DND-41 (cell line): ENCODE measurements at regions not wholly inside any gene's neighbourhood (a gene's known extent, or its start where the extent isn't known, plus 50 kb on each side); places are given as distances from the start of the nearest gene placed in this dataset.

Experiments used
- CTCF ChIP-seq: IDR thresholded peaks from 2 replicates; pipeline ENCODE4 v1.5.1; 2012; ENCODE audit warnings: borderline replicate concordance, low read length, moderate library complexity, mild to moderate bottlenecking; ENCODE audit not compliant: poor library complexity, severe bottlenecking; ENCODE audit errors: extremely low read depth
- EZH2 ChIP-seq: IDR thresholded peaks from 3 replicates; pipeline ENCODE4 v1.6.1; 2012; ENCODE audit warnings: borderline replicate concordance, low read depth, mild to moderate bottlenecking, moderate library complexity, low read length, inconsistent platforms; ENCODE audit not compliant: severe bottlenecking

- TF ChIP-seq CTCF = no peak
- TF ChIP-seq EZH2 = no peak
Observed at GRCh38 chr5:86039351-86039750, 578.4 kb upstream of the COX7C start.
